NCI-H1105 treated with DMSO at 0.1 percent for 48 hours (cell line): ENCODE measurements at regions not wholly inside any gene's neighbourhood (a gene's known extent, or its start where the extent isn't known, plus 50 kb on each side); places are given as distances from the start of the nearest gene placed in this dataset.

Experiments used
- DNase-seq: peaks from one replicate; lab custom pipeline; 2025; lab: John Stamatoyannopoulos, UW

- DNase-seq, result no peak
Observed at GRCh38 chr3:14336749-14337598, 65.4 kb upstream of the SLC6A6 start.

- no peak for DNase-seq
Observed at GRCh38 chr3:14337828-14338227, 64.6 kb upstream of the SLC6A6 start.

- DNase-seq, result no peak
Observed at GRCh38 chr3:14338242-14338641, 64.2 kb upstream of the SLC6A6 start.

- DNase-seq, result no peak
Observed at GRCh38 chr3:14338898-14339458, 63.4 kb upstream of the SLC6A6 start.

GRCh38 chr3:14340960-14341708, 61.3 kb upstream of the SLC6A6 start:
- DNase-seq, result no peak

GRCh38 chr3:14343338-14344112, 58.9 kb upstream of the SLC6A6 start:
- DNase-seq, result no peak

- DNase-seq, result no peak
Observed at GRCh38 chr3:14344351-14344750, 58.1 kb upstream of the SLC6A6 start.

- no peak for DNase-seq
Observed at GRCh38 chr3:14345496-14346150, 56.8 kb upstream of the SLC6A6 start.

- no peak for DNase-seq
Observed at GRCh38 chr3:14346191-14346590, 56.2 kb upstream of the SLC6A6 start.

- DNase-seq, result no peak
Observed at GRCh38 chr3:14346642-14347041, 55.8 kb upstream of the SLC6A6 start.

- no peak for DNase-seq
Observed at GRCh38 chr3:14347110-14347509, 55.3 kb upstream of the SLC6A6 start.

- DNase-seq, result no peak
Observed at GRCh38 chr3:14351617-14352001, 50.8 kb upstream of the SLC6A6 start.

- DNase-seq, result no peak
Observed at GRCh38 chr3:14352002-14352627, 50.3 kb upstream of the SLC6A6 start.
